GM12878 (cell line): ENCODE measurements at regions not wholly inside any gene's neighbourhood (a gene's known extent, or its start where the extent isn't known, plus 50 kb on each side); places are given as distances from the start of the nearest gene placed in this dataset.

Source experiments
- ATAC-seq: fragments of 200-7000 bp; cut with Tn5 transposase; 3 replicates; pipeline ENCODE4 v1.9.1; 2020; ENCODE audit warnings: mild to moderate bottlenecking, moderate library complexity
- BruUV-seq: library from RNA; stranded (reverse); fragments of 400-500 nt; replicated peaks from 2 replicates; lab custom pipeline; 2021; lab: Mats Ljungman, UMichigan
- CTCF ChIA-PET: fragments of 300-600 bp; sonication (Branson Sonifier 250); formaldehyde crosslinking; extraction: SDS; loops from one replicate; lab custom pipeline; 2021; ENCODE audit warnings: inconsistent platforms; lab: Yijun Ruan, JAX
- POLR2A ChIA-PET: fragments of 350-600 bp; formaldehyde crosslinking; extraction: SDS; loops from one replicate; lab custom pipeline; 2021; ENCODE audit warnings: inconsistent platforms; lab: Charles Lee
- RAD21 ChIA-PET: fragments of 300-600 bp; sonication (Branson Sonifier 250); formaldehyde crosslinking; loops from one replicate; lab custom pipeline; 2023; ENCODE audit warnings: antibody characterized with exemption; ENCODE audit not compliant: unreplicated experiment; lab: Charles Lee
- SMC1A ChIA-PET: fragments of 300-600 bp; sonication (Branson Sonifier 250); formaldehyde crosslinking; loops from one replicate; lab custom pipeline; 2023; ENCODE audit not compliant: unreplicated experiment, uncharacterized antibody; lab: Charles Lee
- DNase-seq: peaks from one replicate; pipeline ENCODE4 v3.0.0-alpha.2; 2011; ENCODE audit warnings: low read depth, low spot score
- FAIRE-seq: peaks from 3 replicates; lab custom pipeline; 2011; peaks lifted over from hg19 to GRCh38; lab: Jason Lieb, UNC
- H2AFZ ChIP-seq: 2 replicates; pipeline ENCODE4 v1.6.0; 2011; ENCODE audit warnings: low read depth, low read length, control low read depth; ENCODE audit not compliant: control insufficient read depth
- H3K27ac ChIP-seq: 2 replicates; pipeline ENCODE4 v1.5.1; 2011; ENCODE audit warnings: control low read depth; ENCODE audit not compliant: control insufficient read depth, insufficient read depth
- H3K27me3 ChIP-seq, 2 experiments: replicated peaks in 1 of 2; 2 replicates each; pipeline versions ENCODE4 v1.6.0 to v1.6.1; 2011; ENCODE audit warnings: low read length in 1 of 2; ENCODE audit not compliant: control insufficient read depth in 2 of 2, insufficient read depth in 2 of 2
- H3K36me3 ChIP-seq, 2 experiments: 2 replicates each; pipeline ENCODE4 v1.5.1; 2011; ENCODE audit warnings: low read length in 1 of 2; ENCODE audit not compliant: control insufficient read depth in 2 of 2, insufficient read depth in 2 of 2
- H3K4me1 ChIP-seq: 2 replicates; pipeline ENCODE4 v1.6.1; 2011; ENCODE audit warnings: mild to moderate bottlenecking, low read length, moderate library complexity, mixed read lengths; ENCODE audit not compliant: control insufficient read depth, insufficient read depth
- H3K4me2 ChIP-seq: 2 replicates; pipeline ENCODE4 v1.6.0; 2011; ENCODE audit warnings: control low read depth; ENCODE audit not compliant: control insufficient read depth, insufficient read depth
- H3K4me3 ChIP-seq: fragments of 200-600 bp; sonication (generic); 2 replicates; pipeline ENCODE4 v1.5.1; 2016
- H3K79me2 ChIP-seq: 2 replicates; pipeline ENCODE4 v1.6.0; 2011; ENCODE audit warnings: low read length; ENCODE audit not compliant: control insufficient read depth, insufficient read depth
- H3K9ac ChIP-seq: 2 replicates; pipeline ENCODE4 v1.8.0; 2011; ENCODE audit warnings: low read length, control low read depth, mixed read lengths; ENCODE audit not compliant: control insufficient read depth, insufficient read depth
- H3K9me3 ChIP-seq: replicated peaks from 3 replicates; pipeline ENCODE4 v1.5.1; 2011; ENCODE audit warnings: mild to moderate bottlenecking, low read length; ENCODE audit not compliant: control insufficient read depth, insufficient read depth
- H4K20me1 ChIP-seq: 2 replicates; pipeline ENCODE4 v1.6.0; 2011; ENCODE audit not compliant: control insufficient read depth, insufficient read depth
- BCL3 ChIP-seq: IDR thresholded peaks from 2 replicates; pipeline ENCODE4 v1.6.1; 2011; ENCODE audit warnings: borderline replicate concordance, low read depth, mild to moderate bottlenecking, moderate library complexity, low read length; ENCODE audit not compliant: insufficient read depth, poor library complexity, severe bottlenecking
- BHLHE40 ChIP-seq, 2 experiments: fragments of 450-650 bp in 1 of 2; IDR thresholded peaks; 2 replicates each; pipeline ENCODE4 v1.6.1; 2011 to 2017; ENCODE audit warnings: low read depth in 2 of 2, borderline replicate concordance in 1 of 2, improper control_type of control experiment in 1 of 2, low read length in 1 of 2, mild to moderate bottlenecking in 1 of 2
- CREM ChIP-seq: IDR thresholded peaks from 2 replicates; pipeline ENCODE4 v1.6.1; 2014; ENCODE audit warnings: antibody characterized with exemption, low read depth
- IKZF2 ChIP-seq, 2 experiments: fragments of 450-650 bp; IDR thresholded peaks; 2 replicates each; pipeline ENCODE4 v1.6.1; 2017; ENCODE audit warnings: mild to moderate bottlenecking in 2 of 2, moderate library complexity in 2 of 2
- IRF5 ChIP-seq: fragments of 450-650 bp; IDR thresholded peaks from 2 replicates; pipeline ENCODE4 v1.6.1; 2017; ENCODE audit warnings: borderline replicate concordance
- JUND ChIP-seq: IDR thresholded peaks from 2 replicates; pipeline ENCODE4 v1.6.1; 2012; ENCODE audit warnings: low read depth, mild to moderate bottlenecking, low read length, improper control_type of control experiment, moderate library complexity
- MTA2 ChIP-seq: fragments of 450-650 bp; IDR thresholded peaks from 2 replicates; pipeline ENCODE4 v1.6.1; 2016; ENCODE audit warnings: low read depth, mild to moderate bottlenecking, moderate library complexity
- MXI1 ChIP-seq: fragments of 150-350 bp; IDR thresholded peaks from 2 replicates; pipeline ENCODE4 v1.6.1; 2011; ENCODE audit warnings: low read depth, mild to moderate bottlenecking, inconsistent platforms, low read length, improper control_type of control experiment
- NFYA ChIP-seq: IDR thresholded peaks from 2 replicates; pipeline ENCODE4 v1.6.1; 2011; ENCODE audit warnings: low read depth, mild to moderate bottlenecking, low read length, improper control_type of control experiment, borderline replicate concordance
- NR2F1 ChIP-seq: fragments of 450-650 bp; conservative IDR thresholded peaks from 2 replicates; pipeline ENCODE4 v1.6.1; 2017; ENCODE audit warnings: mild to moderate bottlenecking
- POLR2AphosphoS2 ChIP-seq: IDR thresholded peaks from 2 replicates; pipeline ENCODE4 v1.6.1; 2011; ENCODE audit warnings: low read depth, mild to moderate bottlenecking, low read length, improper control_type of control experiment, moderate library complexity
- RBBP5 ChIP-seq: fragments of 200-600 bp; sonication (generic); conservative IDR thresholded peaks from 2 replicates; pipeline ENCODE4 v1.6.1; 2016
- RELB ChIP-seq: fragments of 450-650 bp; IDR thresholded peaks from 2 replicates; pipeline ENCODE4 v1.6.1; 2017; ENCODE audit warnings: low read depth, mild to moderate bottlenecking, moderate library complexity
- SIX5 ChIP-seq: IDR thresholded peaks from 2 replicates; pipeline ENCODE4 v1.6.1; 2011; ENCODE audit warnings: mild to moderate bottlenecking, low read depth, low read length, moderate library complexity; ENCODE audit not compliant: severe bottlenecking
- SMC3 ChIP-seq: IDR thresholded peaks from 2 replicates; pipeline ENCODE4 v1.6.1; 2011; ENCODE audit warnings: low read length, improper control_type of control experiment, borderline replicate concordance
- SREBF2 ChIP-seq: IDR thresholded peaks from 2 replicates; pipeline ENCODE4 v1.6.1; 2012; ENCODE audit warnings: mild to moderate bottlenecking, low read length
- SRF ChIP-seq, 2 experiments: IDR thresholded peaks; 2 replicates each; pipeline ENCODE4 v1.6.1; 2011; ENCODE audit warnings: low read depth in 2 of 2, low read length in 2 of 2, mild to moderate bottlenecking in 1 of 2, moderate library complexity in 1 of 2
- YBX1 ChIP-seq: fragments of 450-650 bp; IDR thresholded peaks from 2 replicates; pipeline ENCODE4 v1.6.1; 2016; ENCODE audit warnings: antibody characterized with exemption
- ZNF217 ChIP-seq: fragments of 450-650 bp; IDR thresholded peaks from 2 replicates; pipeline ENCODE4 v1.6.1; 2017; ENCODE audit warnings: antibody characterized with exemption, mild to moderate bottlenecking
- ZSCAN29 ChIP-seq: fragments of 450-650 bp; IDR thresholded peaks from 2 replicates; pipeline ENCODE4 v1.6.1; 2017; ENCODE audit warnings: mild to moderate bottlenecking, moderate library complexity
- WGBS: methylation state at CpG from one replicate; pipeline ENCODE4 v1.1.6; 2016; ENCODE audit warnings: low lambda C conversion rate; ENCODE audit not compliant: insufficient replicate concordance, insufficient coverage; ENCODE audit errors: missing lambda C conversion rate; 5-methylcytosine and 5-hydroxymethylcytosine counted together
- in situ Hi-C: fragments of 300-500 bp; cut with MboI; formaldehyde crosslinking; loops from 9 replicates; pipeline ENCODE4 v1.14.3; 2018; ENCODE audit warnings: mixed read lengths
- intact Hi-C: fragments of 100-400 bp; cut with micrococcal nuclease; formaldehyde crosslinking; loops from one replicate; pipeline ENCODE4 v1.14.2; 2022; ENCODE audit not compliant: unreplicated experiment

- TF ChIP-seq IRF5 = no peak
- TF ChIP-seq POLR2AphosphoS2 = no peak
- TF ChIP-seq MTA2 = no peak
- no peak for TF ChIP-seq BCL3
- TF ChIP-seq RELB = no peak
Observed at GRCh38 chr6:133040803-133041419, 200.2 kb upstream of the EYA4 start (continued).

- 2% methylated on average over 3 of the region's 3 CpGs for WGBS
- Histone ChIP-seq H3K9me3 (no peaks in the 10 kb centered on the region), H3K36me3 (no peaks in the 10 kb centered on the region), H3K27me3 (no peaks in the 10 kb centered on the region), H3K4me3 (no peak overlapping the region), H3K9ac (no peak overlapping the region), H4K20me1 (no peaks in the 10 kb centered on the region), H3K79me2 (no peaks in the 10 kb centered on the region), H3K4me1 (no peaks in the 10 kb centered on the region), H2AFZ (no peak overlapping the region), H3K4me2 (no peak overlapping the region), H3K27ac (no peak overlapping the region)
- in situ Hi-C loops (no loop called here), intact Hi-C loops (loop anchor here (5.0 kb wide), 1 partner anchor 80 kb away; no protein-coding TSS in a partner anchor)
- FAIRE-seq (no peak), ATAC-seq (no peak), DNase-seq (no peak)
- POLR2A ChIA-PET = no interaction called here
- CTCF ChIA-PET = no interaction called here
- no TSS peak for BruUV-seq
- RAD21 ChIA-PET = no interaction called here
- SMC1A ChIA-PET = interaction anchor here (1.2 kb wide), 1 partner anchor 9 kb away, joined by 3 read pairs; no protein-coding TSS in a partner anchor
- TF ChIP-seq SREBF2 (no peak), SIX5 (no peak), BHLHE40 (IDR thresholded peaks at IDR 0.05; ENCODE audit: borderline replicate concordance in 1 of 2, low read depth in 2 of 2, low read length in 1 of 2) (no peak), YBX1 (no peak), MXI1 (no peak), ZSCAN29 (no peak), SRF (IDR thresholded peaks at IDR 0.05; ENCODE audit: low read depth in 2 of 2, low read length in 2 of 2) (no peak), IKZF2 (IDR thresholded peaks at IDR 0.05) (no peak), SMC3 (no peak), NFYA (no peak), JUND (no peak), NR2F1 (no peak), ZNF217 (no peak), CREM (no peak), RBBP5 (no peak)
Observed at GRCh38 chr6:133042550-133043120, 198.5 kb upstream of the EYA4 start.
